ENCODE measurements at regions not wholly inside any gene's neighbourhood (a gene's known extent, or its start where the extent isn't known, plus 50 kb on each side); places are given as distances from the start of the nearest gene placed in this dataset.

DNA sequence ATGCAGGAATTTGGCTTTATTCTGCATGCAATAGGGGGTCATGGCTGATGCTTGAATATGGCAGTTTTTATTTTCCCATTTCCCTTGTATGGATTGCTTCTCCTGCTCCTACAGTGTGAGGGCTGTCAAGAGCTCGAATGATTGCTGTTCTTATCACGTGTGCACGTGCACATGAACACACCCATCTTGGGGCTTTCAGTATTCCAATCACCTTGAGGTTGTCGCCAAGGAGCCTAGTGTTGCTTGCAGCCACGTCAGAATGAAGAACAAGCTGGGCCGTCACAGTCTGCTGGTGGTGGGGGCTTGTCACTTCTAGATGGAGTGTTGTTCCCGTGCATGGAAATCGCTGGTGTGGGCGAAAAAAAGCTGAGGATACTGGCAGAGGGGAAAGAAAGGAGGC lies 219.4 kb upstream of the GLRA1 start:
- H3K4me3 ChIP-seq (ENCODE audit: low read length) = no peak overlapping the region
- TF ChIP-seq EZH2phosphoT487 (IDR thresholded peaks at IDR 0.05; ENCODE audit: low read depth) = no peak
- TF ChIP-seq, protein P1, sequence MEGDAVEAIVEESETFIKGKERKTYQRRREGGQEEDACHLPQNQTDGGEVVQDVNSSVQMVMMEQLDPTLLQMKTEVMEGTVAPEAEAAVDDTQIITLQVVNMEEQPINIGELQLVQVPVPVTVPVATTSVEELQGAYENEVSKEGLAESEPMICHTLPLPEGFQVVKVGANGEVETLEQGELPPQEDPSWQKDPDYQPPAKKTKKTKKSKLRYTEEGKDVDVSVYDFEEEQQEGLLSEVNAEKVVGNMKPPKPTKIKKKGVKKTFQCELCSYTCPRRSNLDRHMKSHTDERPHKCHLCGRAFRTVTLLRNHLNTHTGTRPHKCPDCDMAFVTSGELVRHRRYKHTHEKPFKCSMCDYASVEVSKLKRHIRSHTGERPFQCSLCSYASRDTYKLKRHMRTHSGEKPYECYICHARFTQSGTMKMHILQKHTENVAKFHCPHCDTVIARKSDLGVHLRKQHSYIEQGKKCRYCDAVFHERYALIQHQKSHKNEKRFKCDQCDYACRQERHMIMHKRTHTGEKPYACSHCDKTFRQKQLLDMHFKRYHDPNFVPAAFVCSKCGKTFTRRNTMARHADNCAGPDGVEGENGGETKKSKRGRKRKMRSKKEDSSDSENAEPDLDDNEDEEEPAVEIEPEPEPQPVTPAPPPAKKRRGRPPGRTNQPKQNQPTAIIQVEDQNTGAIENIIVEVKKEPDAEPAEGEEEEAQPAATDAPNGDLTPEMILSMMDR (IDR thresholded peaks at IDR 0.05; ENCODE audit: low read depth, low read length) = no peak
- no peaks in the 10 kb centered on the region for H3K4me1 ChIP-seq (ENCODE audit: low read length)
- H3K4me2 ChIP-seq (ENCODE audit: low read length) = no peak overlapping the region
- no peak overlapping the region for H2AFZ ChIP-seq (ENCODE audit: low read depth, low read length)
- no peaks in the 10 kb centered on the region for H3K79me2 ChIP-seq (ENCODE audit: low read length)
- H4K20me1 ChIP-seq (ENCODE audit: insufficient read depth, low read length) = no peaks in the 10 kb centered on the region
- no peaks in the 10 kb centered on the region; the same call in 1 of the 2 replicates for H3K27me3 ChIP-seq (ENCODE audit: low read depth, low read length)
- H3K27ac ChIP-seq (ENCODE audit: low read length) = no peak overlapping the region
- H3K36me3 ChIP-seq (replicated peaks; ENCODE audit: low read depth, low read length) = no peaks in the 10 kb centered on the region
- no peaks in the 10 kb centered on the region for H3K9me3 ChIP-seq (ENCODE audit: insufficient read depth, low read length)
- H3K9ac ChIP-seq (ENCODE audit: low read length) = no peak overlapping the region

DNA sequence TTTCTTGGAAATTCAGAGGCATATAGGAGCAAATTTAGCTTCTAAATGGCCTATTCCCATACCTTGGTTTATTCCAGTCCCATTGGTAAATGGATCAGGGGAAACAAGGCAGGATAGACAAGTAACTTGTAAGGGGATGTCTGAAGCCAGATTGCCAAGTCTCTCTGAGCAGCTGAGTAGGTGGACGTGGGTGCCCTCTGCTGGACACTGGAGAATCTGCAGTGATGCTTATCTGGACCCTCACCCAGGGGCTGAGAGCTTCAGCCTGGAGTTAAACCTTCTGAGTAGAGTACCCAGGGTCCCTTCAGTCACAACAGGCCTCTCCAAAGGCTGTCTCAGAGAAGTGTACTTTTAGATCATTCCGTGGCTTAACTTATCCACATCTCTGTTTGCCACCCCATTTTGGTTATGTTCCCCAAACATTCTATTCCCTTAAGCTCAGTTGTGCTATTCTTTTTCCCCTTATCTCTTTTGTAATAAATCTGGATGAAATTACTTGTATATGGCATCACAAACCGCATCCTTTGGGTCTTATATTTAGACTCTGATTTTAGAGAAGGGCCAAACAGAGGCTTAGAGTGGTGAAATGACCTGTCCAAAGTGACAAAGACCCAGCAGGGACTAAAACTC lies 218.3 kb upstream of the GLRA1 start:
- TF ChIP-seq, protein P1 (IDR thresholded peaks at IDR 0.05; ENCODE audit: low read depth, low read length) = peak; percentile 72
- no peak for TF ChIP-seq EZH2phosphoT487 (IDR thresholded peaks at IDR 0.05; ENCODE audit: low read depth)
- Histone ChIP-seq H3K79me2 (ENCODE audit: low read length) (no peaks in the 10 kb centered on the region), H3K36me3 (replicated peaks; ENCODE audit: low read depth, low read length) (no peaks in the 10 kb centered on the region), H2AFZ (ENCODE audit: low read depth, low read length) (no peak overlapping the region), H3K9ac (ENCODE audit: low read length) (no peak overlapping the region), H3K9me3 (ENCODE audit: insufficient read depth, low read length) (no peaks in the 10 kb centered on the region), H3K4me1 (ENCODE audit: low read length) (no peaks in the 10 kb centered on the region), H3K27me3 (ENCODE audit: low read depth, low read length) (no peaks in the 10 kb centered on the region; the same call in 1 of the 2 replicates), H3K4me3 (ENCODE audit: low read length) (no peak overlapping the region), H3K27ac (ENCODE audit: low read length) (no peak overlapping the region), H4K20me1 (ENCODE audit: insufficient read depth, low read length) (no peaks in the 10 kb centered on the region), H3K4me2 (ENCODE audit: low read length) (no peak overlapping the region)

DNA sequence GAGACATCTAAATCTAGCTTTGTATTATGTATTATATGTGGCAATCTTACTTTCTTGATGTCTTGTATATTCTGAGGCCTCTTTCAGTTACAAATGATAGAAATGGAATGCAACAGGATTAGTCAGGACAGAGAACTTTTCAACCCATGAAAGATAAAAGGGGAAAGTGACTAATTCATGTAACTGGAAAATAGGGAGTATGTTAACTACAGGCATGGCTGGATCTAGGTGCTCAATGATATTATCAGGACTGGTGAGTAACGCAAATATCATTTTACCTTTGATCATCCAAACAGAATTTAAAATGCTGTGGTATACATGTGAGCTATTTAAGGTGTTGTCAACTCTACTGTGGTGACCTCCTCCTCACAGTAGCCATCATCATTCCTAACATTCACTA lies 215.7 kb upstream of the GLRA1 start:
- Histone ChIP-seq H3K4me2 (ENCODE audit: low read length) (no peak overlapping the region), H3K27ac (ENCODE audit: low read length) (no peak overlapping the region), H3K27me3 (ENCODE audit: low read depth, low read length) (no peaks in the 10 kb centered on the region; the same call in 1 of the 2 replicates), H3K9ac (ENCODE audit: low read length) (no peak overlapping the region), H3K4me3 (ENCODE audit: low read length) (no peak overlapping the region), H4K20me1 (ENCODE audit: insufficient read depth, low read length) (no peaks in the 10 kb centered on the region), H3K79me2 (ENCODE audit: low read length) (no peaks in the 10 kb centered on the region), H3K36me3 (replicated peaks; ENCODE audit: low read depth, low read length) (no peaks in the 10 kb centered on the region), H3K9me3 (ENCODE audit: insufficient read depth, low read length) (no peaks in the 10 kb centered on the region), H3K4me1 (ENCODE audit: low read length) (no peaks in the 10 kb centered on the region), H2AFZ (ENCODE audit: low read depth, low read length) (no peak overlapping the region)
- no peak for TF ChIP-seq EZH2phosphoT487 (IDR thresholded peaks at IDR 0.05; ENCODE audit: low read depth)
- TF ChIP-seq, protein P1 (IDR thresholded peaks at IDR 0.05; ENCODE audit: low read depth, low read length) = no peak

DNA sequence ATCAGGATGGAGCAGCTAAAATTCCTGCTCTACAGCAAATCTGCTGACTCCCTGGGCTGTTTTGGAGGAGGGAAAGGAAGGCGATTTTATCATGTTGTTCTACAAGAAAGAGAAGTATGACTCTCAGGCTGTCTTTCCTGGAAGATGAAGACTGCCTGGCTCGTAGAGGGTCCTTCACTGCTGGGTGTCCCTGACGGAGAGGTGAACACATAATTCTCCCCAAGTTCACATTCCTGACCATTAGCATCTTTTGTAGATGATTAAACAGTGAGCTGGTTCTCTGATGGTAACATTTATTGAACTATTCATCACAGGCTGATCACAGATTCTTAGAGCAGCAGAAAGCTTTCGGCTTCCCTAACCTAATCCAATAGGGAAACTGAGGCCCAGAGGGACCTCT lies 212.4 kb upstream of the GLRA1 start:
- no peak for TF ChIP-seq EZH2phosphoT487 (IDR thresholded peaks at IDR 0.05; ENCODE audit: low read depth)
- TF ChIP-seq, protein P1 (IDR thresholded peaks at IDR 0.05; ENCODE audit: low read depth, low read length) = no peak
- H3K4me3 ChIP-seq (ENCODE audit: low read length) = no peak overlapping the region
- no peaks in the 10 kb centered on the region for H3K36me3 ChIP-seq (replicated peaks; ENCODE audit: low read depth, low read length)
- H3K9ac ChIP-seq (ENCODE audit: low read length) = no peak overlapping the region
- no peak overlapping the region for H3K27ac ChIP-seq (ENCODE audit: low read length)
- H3K27me3 ChIP-seq (ENCODE audit: low read depth, low read length) = no peaks in the 10 kb centered on the region; the same call in 1 of the 2 replicates
- H2AFZ ChIP-seq (ENCODE audit: low read depth, low read length) = no peak overlapping the region
- H3K9me3 ChIP-seq (ENCODE audit: insufficient read depth, low read length) = no peaks in the 10 kb centered on the region
- H3K79me2 ChIP-seq (ENCODE audit: low read length) = no peaks in the 10 kb centered on the region
- no peak overlapping the region for H3K4me2 ChIP-seq (ENCODE audit: low read length)
- H4K20me1 ChIP-seq (ENCODE audit: insufficient read depth, low read length) = no peaks in the 10 kb centered on the region
- no peaks in the 10 kb centered on the region for H3K4me1 ChIP-seq (ENCODE audit: low read length)

All from OCI-LY3 (cell line).